Activated CD4-positive, alpha-beta T cell treated with anti-CD3 and anti-CD28 coated beads, Interleukin-2, amount 10 ng/mL, durations not matched to agents 24 days and 14 days (primary cell): ENCODE measurements at regions not wholly inside any gene's neighbourhood (a gene's known extent, or its start where the extent isn't known, plus 50 kb on each side); places are given as distances from the start of the nearest gene placed in this dataset.

Experiments used
- DNase-seq: peaks from one replicate; pipeline ENCODE4 v3.0.0; 2022
- H3K27ac Mint-ChIP-seq: one replicate; pipeline ENCODE4 v1.8.0; 2022; ENCODE audit warnings: mild to moderate bottlenecking, mixed read lengths
- H3K27me3 Mint-ChIP-seq: one replicate; pipeline ENCODE4 v1.8.0; 2022; ENCODE audit warnings: mixed read lengths
- H3K36me3 Mint-ChIP-seq: one replicate; pipeline ENCODE4 v1.8.0; 2022; ENCODE audit warnings: low read depth, mild to moderate bottlenecking, mixed read lengths
- H3K4me1 Mint-ChIP-seq: one replicate; pipeline ENCODE4 v1.8.0; 2021; ENCODE audit warnings: mixed read lengths
- H3K4me3 Mint-ChIP-seq: one replicate; pipeline ENCODE4 v1.8.0; 2022; ENCODE audit warnings: mild to moderate bottlenecking, moderate library complexity, mixed read lengths
- H3K9me3 Mint-ChIP-seq: one replicate; pipeline ENCODE4 v1.8.0; 2021; ENCODE audit warnings: mixed read lengths
- intact Hi-C: fragments of 100-400 bp; cut with micrococcal nuclease; formaldehyde crosslinking; loops from one replicate; pipeline ENCODE4 v1.15.1; 2023

GRCh38 chr4:137656661-137657060 is 124.4 kb upstream of the PCDH18 start:
- H3K4me3 Mint-ChIP-seq: no peak overlapping the region
- H3K27ac Mint-ChIP-seq: no peak overlapping the region
- no peaks in the 10 kb centered on the region for H3K4me1 Mint-ChIP-seq
- intact Hi-C loops: no loop called here
- H3K36me3 Mint-ChIP-seq: no peaks in the 10 kb centered on the region
- no peaks in the 10 kb centered on the region for H3K27me3 Mint-ChIP-seq
- DNase-seq: no peak
- no peaks in the 10 kb centered on the region for H3K9me3 Mint-ChIP-seq

DNA sequence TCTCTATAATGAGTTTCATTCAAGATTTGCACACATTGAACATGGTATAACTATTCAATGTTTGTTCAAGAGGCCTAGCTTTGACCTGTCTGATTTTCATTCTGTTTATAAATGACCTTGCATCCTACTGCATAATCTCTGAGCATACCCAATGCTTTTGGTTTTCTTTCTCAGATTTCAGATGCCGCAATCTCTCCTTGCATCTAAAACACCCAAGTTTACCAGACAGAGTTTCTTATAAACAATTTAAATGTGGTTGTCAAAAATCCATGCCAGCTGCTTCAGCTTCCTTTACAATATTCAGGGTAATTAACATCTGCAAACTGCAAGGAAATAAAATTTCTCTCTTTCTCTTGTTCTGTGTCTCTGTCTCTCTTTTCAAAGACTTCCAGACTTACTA is 123.0 kb upstream of the PCDH18 start:
- Mint-ChIP-seq H3K27me3 (no peaks in the 10 kb centered on the region), H3K4me3 (no peak overlapping the region), H3K36me3 (no peaks in the 10 kb centered on the region), H3K4me1 (no peaks in the 10 kb centered on the region), H3K27ac (no peak overlapping the region), H3K9me3 (no peaks in the 10 kb centered on the region)
- intact Hi-C loops: no loop called here
- DNase-seq: no peak

DNA sequence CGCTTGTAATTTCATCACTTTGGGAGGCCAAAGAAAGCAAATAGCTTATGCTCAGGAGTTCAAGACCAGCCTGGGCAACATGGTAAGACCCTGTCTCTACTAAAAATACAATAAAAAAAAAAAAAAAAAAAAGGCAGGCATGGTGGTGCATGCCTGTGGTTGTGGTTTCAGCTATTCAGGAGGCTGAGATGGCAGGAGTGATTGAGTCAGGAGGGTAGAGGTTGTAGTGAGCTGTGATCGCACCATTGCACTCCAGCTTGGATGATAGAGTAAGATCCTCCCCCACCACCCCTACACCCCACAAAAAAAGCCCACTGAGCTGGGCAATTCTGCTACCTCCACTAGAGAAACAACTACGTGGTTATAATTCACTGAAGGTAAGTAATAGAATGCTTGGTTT is 118.8 kb upstream of the PCDH18 start:
- intact Hi-C loops: no loop called here
- H3K27me3 Mint-ChIP-seq: no peaks in the 10 kb centered on the region
- H3K36me3 Mint-ChIP-seq: no peaks in the 10 kb centered on the region
- no peaks in the 10 kb centered on the region for H3K9me3 Mint-ChIP-seq
- H3K4me1 Mint-ChIP-seq: no peaks in the 10 kb centered on the region
- no peak overlapping the region for H3K27ac Mint-ChIP-seq
- no peak for DNase-seq
- H3K4me3 Mint-ChIP-seq: no peak overlapping the region

DNA sequence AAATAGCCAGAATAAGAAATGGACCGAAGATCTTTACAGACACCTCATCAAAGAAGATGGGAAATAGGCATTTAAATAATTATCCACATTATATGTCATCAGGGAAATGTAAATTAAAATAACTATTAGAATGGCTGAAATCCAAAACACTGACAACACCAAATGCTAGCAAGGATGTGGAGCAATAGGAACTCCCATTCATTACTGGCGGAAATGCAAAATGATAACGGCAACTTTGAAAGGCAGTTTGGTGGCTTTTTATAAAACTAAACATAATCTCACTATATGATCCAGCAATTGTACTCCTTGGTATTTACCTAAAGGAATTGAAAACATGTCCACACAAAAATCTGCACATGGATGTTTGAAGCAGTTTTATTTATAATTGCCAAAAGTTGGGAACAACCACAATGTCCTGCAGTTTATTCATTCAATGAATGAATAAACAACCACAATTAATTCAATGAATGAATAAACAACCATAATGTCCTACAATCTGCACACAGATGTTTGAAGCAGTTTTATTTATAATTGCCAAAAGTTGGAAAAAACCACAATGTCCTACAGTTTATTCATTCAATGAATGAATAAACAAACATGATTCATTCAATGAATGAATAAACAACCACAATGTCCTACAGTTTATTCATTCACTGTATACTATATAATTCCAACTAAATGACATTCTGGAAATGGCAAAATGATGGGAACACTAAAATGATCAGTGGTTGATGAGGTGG is 117.6 kb upstream of the PCDH18 start:
- H3K4me3 Mint-ChIP-seq: no peak overlapping the region
- H3K9me3 Mint-ChIP-seq: no peaks in the 10 kb centered on the region
- H3K36me3 Mint-ChIP-seq: no peaks in the 10 kb centered on the region
- H3K4me1 Mint-ChIP-seq: no peaks in the 10 kb centered on the region
- intact Hi-C loops: no loop called here
- DNase-seq: no peak
- H3K27ac Mint-ChIP-seq: no peak overlapping the region
- H3K27me3 Mint-ChIP-seq: no peaks in the 10 kb centered on the region

- Mint-ChIP-seq H3K4me1 (no peaks in the 10 kb centered on the region), H3K27ac (no peak overlapping the region), H3K9me3 (no peaks in the 10 kb centered on the region), H3K27me3 (no peaks in the 10 kb centered on the region), H3K4me3 (no peak overlapping the region), H3K36me3 (no peaks in the 10 kb centered on the region)
- intact Hi-C loops: no loop called here
- no peak for DNase-seq
Observed at GRCh38 chr4:137648531-137648930, 116.2 kb upstream of the PCDH18 start.

GRCh38 chr4:137647375-137647774 is 115.1 kb upstream of the PCDH18 start:
- no peaks in the 10 kb centered on the region for H3K36me3 Mint-ChIP-seq
- no peaks in the 10 kb centered on the region for H3K9me3 Mint-ChIP-seq
- intact Hi-C loops: no loop called here
- no peak overlapping the region for H3K4me3 Mint-ChIP-seq
- DNase-seq: no peak
- no peaks in the 10 kb centered on the region for H3K4me1 Mint-ChIP-seq
- H3K27me3 Mint-ChIP-seq: no peaks in the 10 kb centered on the region
- H3K27ac Mint-ChIP-seq: no peak overlapping the region

DNA sequence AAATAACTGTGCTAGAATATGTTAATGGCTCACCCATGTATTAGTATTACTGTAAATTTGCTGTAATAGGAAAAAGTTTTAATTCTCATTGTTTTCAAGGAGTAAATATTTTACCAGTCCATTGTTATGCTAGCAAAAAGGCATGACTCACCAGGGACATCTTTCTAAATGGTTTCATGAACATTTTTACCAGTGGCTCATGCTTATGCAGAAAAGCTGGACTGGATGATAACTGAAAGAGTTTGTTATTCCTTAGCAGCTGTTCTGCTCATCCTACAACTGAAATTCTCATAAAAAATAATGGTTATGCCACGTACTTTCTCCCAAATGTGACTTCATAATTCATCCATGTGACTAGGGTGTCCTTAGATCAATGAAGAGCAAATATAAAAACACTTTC is 111.9 kb upstream of the PCDH18 start:
- no peak overlapping the region for H3K27ac Mint-ChIP-seq

GRCh38 chr4:137641544-137641943 is 109.2 kb upstream of the PCDH18 start:
- Mint-ChIP-seq H3K36me3 (no peaks in the 10 kb centered on the region), H3K4me3 (no peak overlapping the region), H3K4me1 (no peaks in the 10 kb centered on the region)

More for the DNA sequence above, 111.9 kb upstream of the PCDH18 start:
- no peaks in the 10 kb centered on the region for H3K36me3 Mint-ChIP-seq
- H3K27me3 Mint-ChIP-seq: no peaks in the 10 kb centered on the region
- no peaks in the 10 kb centered on the region for H3K9me3 Mint-ChIP-seq
- no peaks in the 10 kb centered on the region for H3K4me1 Mint-ChIP-seq
- H3K4me3 Mint-ChIP-seq: no peak overlapping the region
- intact Hi-C loops: no loop called here
- no peak for DNase-seq

DNA sequence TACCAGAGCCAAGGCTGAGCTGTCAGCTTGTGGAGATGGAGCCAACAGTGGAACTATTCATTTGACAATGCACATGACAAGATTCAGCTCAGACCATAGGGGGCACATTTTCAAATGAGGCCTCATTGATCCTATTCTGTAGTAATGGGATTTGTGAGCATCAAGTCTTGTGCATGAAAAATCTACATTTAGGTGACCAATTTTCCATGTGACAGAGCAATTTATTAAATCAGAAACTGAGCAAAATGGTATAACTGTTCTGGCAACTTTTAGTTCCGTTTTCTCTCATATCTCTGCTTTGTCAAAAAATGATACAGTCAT is 108.5 kb upstream of the PCDH18 start:
- H3K27me3 Mint-ChIP-seq: no peaks in the 10 kb centered on the region
- H3K4me3 Mint-ChIP-seq: no peak overlapping the region
- intact Hi-C loops: no loop called here
- no peak for DNase-seq
- H3K36me3 Mint-ChIP-seq: no peaks in the 10 kb centered on the region
- H3K27ac Mint-ChIP-seq: no peak overlapping the region
- H3K9me3 Mint-ChIP-seq: no peaks in the 10 kb centered on the region
- no peaks in the 10 kb centered on the region for H3K4me1 Mint-ChIP-seq

More at GRCh38 chr4:137641544-137641943, 109.2 kb upstream of the PCDH18 start:
- DNase-seq: no peak
- H3K27ac Mint-ChIP-seq: no peak overlapping the region
- H3K27me3 Mint-ChIP-seq: no peaks in the 10 kb centered on the region
- H3K9me3 Mint-ChIP-seq: no peaks in the 10 kb centered on the region
- intact Hi-C loops: no loop called here

DNA sequence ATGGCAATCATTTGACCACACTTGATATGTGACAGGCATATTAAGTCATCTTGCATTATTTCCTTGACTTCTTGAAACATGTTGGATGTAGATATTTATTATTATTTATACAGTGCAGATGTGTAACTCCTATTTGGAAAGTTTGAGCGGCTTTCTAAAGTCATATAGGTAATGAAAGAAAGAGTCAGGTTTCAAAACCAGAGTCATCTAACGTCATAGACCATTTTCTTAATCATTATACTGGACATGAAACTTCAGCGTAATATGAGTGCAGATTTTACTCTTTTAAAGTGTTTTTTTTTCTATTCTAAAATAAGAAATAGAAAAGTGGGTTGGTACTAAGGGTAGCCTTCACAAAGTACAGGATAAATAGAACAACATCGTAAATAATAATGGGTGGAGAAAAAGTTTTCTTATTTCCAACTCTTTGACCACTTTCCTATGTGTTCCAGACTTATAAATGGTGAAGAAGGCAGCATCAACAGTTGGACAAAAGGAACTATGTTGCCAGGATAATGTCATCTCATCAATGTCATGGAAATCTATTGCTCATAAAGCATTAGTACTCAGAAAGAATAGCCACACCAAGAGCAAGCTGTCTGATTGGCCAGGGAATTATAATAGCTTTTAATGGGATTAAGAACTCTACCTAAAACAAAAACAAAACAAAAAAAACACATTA is 108.0 kb upstream of the PCDH18 start:
- H3K27ac Mint-ChIP-seq: no peak overlapping the region
- no peaks in the 10 kb centered on the region for H3K9me3 Mint-ChIP-seq
- no peaks in the 10 kb centered on the region for H3K27me3 Mint-ChIP-seq
- intact Hi-C loops: no loop called here
- no peak overlapping the region for H3K4me3 Mint-ChIP-seq
- no peak for DNase-seq
- H3K4me1 Mint-ChIP-seq: no peaks in the 10 kb centered on the region
- no peaks in the 10 kb centered on the region for H3K36me3 Mint-ChIP-seq

- H3K4me3 Mint-ChIP-seq: no peak overlapping the region
- intact Hi-C loops: no loop called here
- H3K36me3 Mint-ChIP-seq: no peaks in the 10 kb centered on the region
- DNase-seq: no peak
- no peak overlapping the region for H3K27ac Mint-ChIP-seq
- H3K4me1 Mint-ChIP-seq: no peaks in the 10 kb centered on the region
- no peaks in the 10 kb centered on the region for H3K9me3 Mint-ChIP-seq
- no peaks in the 10 kb centered on the region for H3K27me3 Mint-ChIP-seq
Observed at GRCh38 chr4:137638934-137639333, 106.6 kb upstream of the PCDH18 start.

DNA sequence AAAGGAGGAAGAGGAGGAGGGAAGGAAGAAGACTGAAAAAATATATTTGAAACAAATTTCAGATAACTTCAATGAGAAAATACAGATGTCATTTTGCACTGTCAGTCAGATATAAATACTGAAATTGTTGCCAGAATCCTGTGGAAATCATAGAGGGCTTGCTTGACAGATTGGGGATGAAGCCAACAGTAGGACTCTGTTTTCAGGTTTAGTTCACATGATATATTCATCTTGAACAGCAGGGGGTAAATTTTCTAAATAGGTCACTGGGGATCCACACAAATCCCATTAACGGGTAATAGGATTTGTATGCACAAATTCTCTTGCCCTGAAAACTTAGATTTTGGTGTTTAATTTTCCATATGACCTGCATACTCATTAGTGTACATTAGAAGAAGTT is 103.3 kb upstream of the PCDH18 start:
- no peak overlapping the region for H3K4me3 Mint-ChIP-seq
- no peak overlapping the region for H3K27ac Mint-ChIP-seq
- intact Hi-C loops: no loop called here
- H3K9me3 Mint-ChIP-seq: no peaks in the 10 kb centered on the region
- no peak for DNase-seq
- H3K27me3 Mint-ChIP-seq: no peaks in the 10 kb centered on the region
- H3K4me1 Mint-ChIP-seq: no peaks in the 10 kb centered on the region
- H3K36me3 Mint-ChIP-seq: no peaks in the 10 kb centered on the region

DNA sequence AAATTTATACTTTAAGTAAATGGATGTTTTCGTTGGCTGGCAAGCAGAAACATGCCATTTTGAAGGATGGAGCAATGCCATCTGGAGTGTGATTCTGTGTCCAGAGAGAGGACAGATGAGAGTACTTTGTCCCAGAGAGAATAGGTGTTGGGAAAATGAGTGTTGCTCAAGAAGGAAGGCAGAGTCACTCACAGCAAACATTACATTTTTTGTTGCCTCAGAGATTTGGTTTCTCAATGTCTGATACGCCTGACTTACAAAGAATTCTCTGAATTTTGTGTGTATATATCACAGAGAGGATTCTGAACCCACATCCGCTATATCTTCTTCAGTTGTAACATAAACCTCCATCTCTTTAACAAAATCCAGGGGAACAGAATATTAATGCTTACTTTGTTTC is 102.8 kb upstream of the PCDH18 start:
- Mint-ChIP-seq H3K27ac (no peak overlapping the region), H3K27me3 (no peaks in the 10 kb centered on the region), H3K9me3 (no peaks in the 10 kb centered on the region), H3K36me3 (no peaks in the 10 kb centered on the region), H3K4me1 (no peaks in the 10 kb centered on the region), H3K4me3 (no peak overlapping the region)
- DNase-seq: no peak
- intact Hi-C loops: no loop called here

DNA sequence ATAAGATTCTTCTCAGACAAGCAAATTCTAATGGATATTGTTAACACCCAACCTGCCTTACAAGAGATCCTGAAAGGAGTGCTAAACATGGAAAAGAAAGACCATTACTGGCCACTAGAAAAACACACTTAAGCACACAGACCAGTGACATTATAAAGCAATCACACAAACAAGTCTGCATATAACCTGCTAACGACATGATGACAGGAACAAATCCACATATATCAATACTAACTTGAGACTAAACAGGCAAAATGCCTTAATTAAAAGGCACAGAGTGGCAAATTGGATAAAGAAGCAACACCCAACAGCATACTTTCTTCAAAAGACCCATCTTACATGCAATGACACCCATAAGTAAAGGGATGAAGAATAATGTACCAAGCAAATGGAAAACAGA is 100.5 kb upstream of the PCDH18 start:
- no peak overlapping the region for H3K27ac Mint-ChIP-seq
- no peaks in the 10 kb centered on the region for H3K27me3 Mint-ChIP-seq
- H3K4me1 Mint-ChIP-seq: no peaks in the 10 kb centered on the region
- intact Hi-C loops: no loop called here
- H3K36me3 Mint-ChIP-seq: no peaks in the 10 kb centered on the region
- no peaks in the 10 kb centered on the region for H3K9me3 Mint-ChIP-seq
- DNase-seq: no peak
- no peak overlapping the region for H3K4me3 Mint-ChIP-seq

DNA sequence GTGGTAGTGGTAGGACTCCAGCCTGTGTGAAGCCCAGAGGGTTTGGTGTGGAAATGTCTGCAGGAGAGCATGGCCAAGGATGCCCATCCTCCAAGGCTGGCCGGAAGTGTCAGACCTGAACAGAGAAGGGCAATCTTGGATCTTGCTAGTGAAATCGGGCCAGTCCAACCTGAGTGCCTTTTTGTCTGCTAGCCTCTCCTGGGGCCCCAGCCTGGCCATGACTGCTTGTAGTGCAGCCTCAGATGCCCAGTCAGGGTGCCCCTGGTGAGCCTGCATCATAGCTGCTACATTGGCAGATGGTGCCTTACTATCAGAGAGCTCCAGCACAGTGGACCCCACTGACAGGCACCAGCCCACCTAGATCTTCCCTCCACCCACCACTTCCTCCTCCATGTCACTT is 99.3 kb upstream of the PCDH18 start:
- Mint-ChIP-seq H3K36me3 (no peaks in the 10 kb centered on the region), H3K27me3 (no peaks in the 10 kb centered on the region), H3K4me1 (no peaks in the 10 kb centered on the region), H3K9me3 (no peaks in the 10 kb centered on the region), H3K4me3 (no peak overlapping the region), H3K27ac (no peak overlapping the region)
- DNase-seq: no peak
- intact Hi-C loops: no loop called here
